ENCODE measurements at regions not wholly inside any gene's neighbourhood (a gene's known extent, or its start where the extent isn't known, plus 50 kb on each side); places are given as distances from the start of the nearest gene placed in this dataset.

GRCh38 chr12:77734214-77734883 lies 96.3 kb upstream of the NAV3 start:
- TF ChIP-seq NR2F1 (conservative IDR thresholded peaks at IDR 0.05) (no peak), ZNF274 (IDR thresholded peaks at IDR 0.05; ENCODE audit: insufficient read depth, insufficient read length) (no peak), FOS (IDR thresholded peaks at IDR 0.05; ENCODE audit: borderline replicate concordance, extremely low read depth, insufficient read length) (no peak), ATF7 (IDR thresholded peaks at IDR 0.05; ENCODE audit: low read depth) (no peak), EP300 (IDR thresholded peaks at IDR 0.05; ENCODE audit: borderline replicate concordance in 1 of 2, control insufficient read depth in 1 of 2, low read depth in 2 of 2, low read length in 2 of 2) (no peak), CEBPB (IDR thresholded peaks at IDR 0.05; ENCODE audit: borderline replicate concordance in 1 of 2, low read depth in 2 of 2, low read length in 2 of 2) (no peak), YY1 (IDR thresholded peaks at IDR 0.05; ENCODE audit: low read depth, low read length) (no peak)

All from GM12878 (cell line).